Retinal pigment epithelial cell (primary cell): ENCODE measurements at regions not wholly inside any gene's neighbourhood (a gene's known extent, or its start where the extent isn't known, plus 50 kb on each side); places are given as distances from the start of the nearest gene placed in this dataset.

ENCODE experiments used
- DNase-seq: peaks from one replicate; pipeline ENCODE4 v3.0.0-alpha.2; 2010; ENCODE audit warnings: low read depth
- H3K4me3 ChIP-seq: 2 replicates; pipeline ENCODE4 v1.5.1; 2011; ENCODE audit warnings: mild to moderate bottlenecking, low read length, control low read depth, moderate library complexity
- CTCF ChIP-seq: conservative IDR thresholded peaks from 2 replicates; pipeline ENCODE4 v1.5.1; 2011; ENCODE audit warnings: low read depth, low read length, control low read depth, inconsistent platforms

GRCh38 chr3:145623349-145623748 lies 537.6 kb downstream of the PLOD2 start:
- DNase-seq = no peak
- no peak for TF ChIP-seq CTCF
- no peak overlapping the region for H3K4me3 ChIP-seq

- no peak overlapping the region for H3K4me3 ChIP-seq
Observed at GRCh38 chr3:145628211-145628610, 532.8 kb downstream of the PLOD2 start.

GRCh38 chr3:145637105-145637504 lies 523.9 kb downstream of the PLOD2 start:
- no peak overlapping the region for H3K4me3 ChIP-seq
- DNase-seq = no peak
- no peak for TF ChIP-seq CTCF

More at GRCh38 chr3:145628211-145628610, 532.8 kb downstream of the PLOD2 start:
- DNase-seq = no peak
- TF ChIP-seq CTCF = no peak

- no peak for TF ChIP-seq CTCF
- H3K4me3 ChIP-seq = no peak overlapping the region
- DNase-seq = no peak
Observed at GRCh38 chr3:145639003-145639606, 521.9 kb downstream of the PLOD2 start.

GRCh38 chr3:145639875-145640274 lies 521.1 kb downstream of the PLOD2 start:
- DNase-seq = no peak
- H3K4me3 ChIP-seq = no peak overlapping the region
- no peak for TF ChIP-seq CTCF

- no peak for TF ChIP-seq CTCF
- H3K4me3 ChIP-seq = no peak overlapping the region
- no peak for DNase-seq
Observed at GRCh38 chr3:145648396-145648795, 512.6 kb downstream of the PLOD2 start.

GRCh38 chr3:145649368-145649887 lies 511.6 kb downstream of the PLOD2 start:
- H3K4me3 ChIP-seq = no peak overlapping the region
- no peak for TF ChIP-seq CTCF
- DNase-seq = no peak
